Sciatic nerve (tissue), 2 donors: ENCODE measurements at regions not wholly inside any gene's neighbourhood (a gene's known extent, or its start where the extent isn't known, plus 50 kb on each side); places are given as distances from the start of the nearest gene placed in this dataset.
"Not testable (repeated sequence)": the region's sequence is repeated elsewhere in the genome, so short reads cannot be mapped to it uniquely, and the experiment has no call there.

Experiments
- ATAC-seq: fragments of 200-7000 bp; cut with Tn5 transposase; one replicate; pipeline ENCODE4 v1.9.1; 2020; ENCODE audit warnings: mild to moderate bottlenecking, moderate library complexity
- DNase-seq: peaks from one replicate; pipeline ENCODE4 v3.0.0-alpha.2; 2020; ENCODE audit warnings: low spot score
- intact Hi-C: fragments of 100-400 bp; cut with DNase I; formaldehyde crosslinking; loops from one replicate; pipeline ENCODE4 v1.14.2; 2022
- donor health status: DM: no; HTN: no; CAD: no.
- donor health status: DM: no; HTN: no; CAD: no.

DNA sequence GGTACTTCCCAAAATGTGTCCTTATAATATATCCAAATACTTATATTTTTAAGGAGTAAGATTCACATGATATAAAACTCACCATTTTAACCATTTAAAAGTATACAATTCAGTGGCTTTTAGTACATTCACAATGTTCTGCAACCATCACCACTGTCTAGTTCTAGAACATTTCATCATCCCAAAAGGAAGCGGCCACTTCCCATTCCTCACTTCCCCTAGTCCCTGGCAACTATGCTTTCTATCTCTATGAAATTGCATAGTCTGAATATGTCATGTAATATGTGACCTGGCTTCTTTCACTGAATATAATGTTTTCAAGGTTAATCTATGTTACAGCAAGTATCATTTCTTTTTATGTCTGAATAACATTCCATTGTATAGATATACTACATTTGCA lies 615.1 kb upstream of the SGCD start:
- ATAC-seq (no peak), DNase-seq (no peak)
- intact Hi-C loops = no loop called here

DNA sequence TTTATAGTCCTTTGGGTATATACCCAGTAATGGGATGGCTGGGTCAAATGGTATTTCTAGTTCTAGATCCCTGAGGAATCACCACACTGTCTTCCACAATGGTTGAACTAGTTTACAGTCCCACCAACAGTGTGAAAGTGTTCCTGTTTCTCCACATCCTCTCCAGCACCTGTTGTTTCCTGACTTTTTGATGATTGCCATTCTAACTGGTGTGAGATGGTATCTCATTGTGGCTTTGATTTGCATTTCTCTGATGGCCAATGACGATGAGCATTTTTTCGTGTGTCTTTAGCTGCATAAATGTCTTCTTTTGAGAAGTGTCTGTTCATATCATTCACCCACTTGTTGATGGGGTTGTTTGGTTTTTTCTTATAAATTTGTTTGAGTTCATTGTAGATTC lies 612.5 kb upstream of the SGCD start:
- intact Hi-C loops, DNase-seq: not testable (repeated sequence)

DNA sequence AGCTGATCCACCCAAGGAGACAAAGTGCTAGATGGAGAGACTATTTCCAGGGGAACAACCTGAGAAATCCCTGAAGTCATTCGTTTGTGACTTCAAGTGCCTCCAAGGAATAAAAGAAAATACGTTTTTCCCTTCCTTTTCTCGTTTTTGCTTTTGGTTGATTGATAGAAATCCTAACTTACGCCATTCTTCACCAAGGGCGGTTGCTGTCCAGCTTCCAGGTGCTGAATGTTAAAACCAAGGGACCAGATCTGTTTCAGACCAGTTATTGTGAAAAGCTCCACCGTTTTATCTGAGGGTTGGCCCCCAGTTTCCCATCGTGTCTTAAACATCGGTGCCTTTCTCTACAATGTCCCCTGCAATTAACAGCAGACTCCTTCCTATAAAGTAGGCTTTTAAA lies 600.7 kb upstream of the SGCD start:
- no peak for ATAC-seq
- intact Hi-C loops = no loop called here
- no peak for DNase-seq

More for the DNA sequence above, 612.5 kb upstream of the SGCD start:
- not testable (repeated sequence) for ATAC-seq

DNA sequence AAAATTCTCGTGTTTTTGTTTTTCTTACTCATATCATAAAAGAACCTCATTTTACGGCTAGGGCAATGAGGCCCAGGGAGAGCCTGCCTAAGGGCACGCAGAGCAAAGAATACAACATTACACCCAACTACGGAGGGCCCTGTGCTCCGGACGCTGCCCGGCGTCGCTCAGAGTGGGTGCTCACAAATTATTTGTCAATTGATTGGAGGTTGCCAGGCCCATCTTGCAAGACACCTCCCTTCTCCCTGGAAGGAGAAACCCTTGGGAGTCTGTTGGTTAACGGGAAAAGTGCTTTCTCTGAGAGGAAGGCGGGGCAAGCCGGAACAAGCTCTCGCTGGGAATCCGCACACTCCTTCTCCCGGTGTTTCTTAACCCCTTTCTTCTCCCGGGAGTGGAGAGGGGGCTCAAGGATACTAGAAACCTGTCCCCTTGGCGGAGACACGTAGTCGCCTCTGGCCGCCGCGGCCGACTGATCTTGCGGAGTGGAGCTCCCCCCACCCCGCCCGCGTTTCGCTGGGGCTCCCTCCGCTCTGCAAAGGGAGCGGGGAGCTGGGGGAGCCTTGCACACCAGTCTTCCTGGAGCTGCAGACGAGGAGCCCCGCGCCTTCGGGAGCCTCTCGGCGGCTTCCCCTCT lies 599.3 kb upstream of the SGCD start:
- ATAC-seq (no peak), DNase-seq (no peak)
- intact Hi-C loops = no loop called here

DNA sequence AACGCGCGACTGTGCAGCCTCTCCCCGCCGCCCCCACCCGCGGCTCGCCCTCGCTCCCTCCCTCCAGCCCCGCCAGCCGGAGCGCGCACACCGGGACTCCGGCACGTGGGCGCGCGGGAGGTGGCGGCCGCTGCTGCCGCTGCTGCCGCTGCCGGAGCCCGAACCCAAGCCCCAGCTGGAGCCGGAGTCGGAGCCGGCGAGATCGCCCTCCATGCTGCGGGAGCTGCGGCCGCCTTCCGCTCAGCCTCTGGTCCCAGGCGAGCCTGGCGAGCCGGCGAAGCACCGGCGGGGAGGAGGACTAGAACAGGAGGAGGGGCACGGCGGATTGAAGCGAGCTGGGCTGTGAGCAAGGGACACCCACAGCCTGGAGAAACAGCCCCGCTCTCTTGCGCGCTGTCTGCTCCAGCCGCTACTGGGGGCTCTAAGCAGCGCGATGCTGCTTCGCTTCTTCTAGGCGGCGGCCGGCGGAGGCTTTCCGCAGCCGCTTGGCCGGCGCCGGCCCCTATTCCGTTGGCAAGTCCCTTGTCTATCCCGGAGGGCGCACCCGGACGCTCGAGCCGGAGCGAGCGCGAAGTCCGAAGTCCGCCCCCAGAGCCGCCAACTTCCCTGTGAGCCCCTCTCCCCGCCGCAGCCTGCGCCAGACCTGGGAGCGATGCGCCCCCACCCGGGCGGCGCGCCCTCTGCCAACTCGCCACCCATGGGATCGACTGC lies 598.7 kb upstream of the SGCD start:
- intact Hi-C loops = no loop called here
- ATAC-seq = peak; percentile 74
- peak; percentile 61 for DNase-seq

DNA sequence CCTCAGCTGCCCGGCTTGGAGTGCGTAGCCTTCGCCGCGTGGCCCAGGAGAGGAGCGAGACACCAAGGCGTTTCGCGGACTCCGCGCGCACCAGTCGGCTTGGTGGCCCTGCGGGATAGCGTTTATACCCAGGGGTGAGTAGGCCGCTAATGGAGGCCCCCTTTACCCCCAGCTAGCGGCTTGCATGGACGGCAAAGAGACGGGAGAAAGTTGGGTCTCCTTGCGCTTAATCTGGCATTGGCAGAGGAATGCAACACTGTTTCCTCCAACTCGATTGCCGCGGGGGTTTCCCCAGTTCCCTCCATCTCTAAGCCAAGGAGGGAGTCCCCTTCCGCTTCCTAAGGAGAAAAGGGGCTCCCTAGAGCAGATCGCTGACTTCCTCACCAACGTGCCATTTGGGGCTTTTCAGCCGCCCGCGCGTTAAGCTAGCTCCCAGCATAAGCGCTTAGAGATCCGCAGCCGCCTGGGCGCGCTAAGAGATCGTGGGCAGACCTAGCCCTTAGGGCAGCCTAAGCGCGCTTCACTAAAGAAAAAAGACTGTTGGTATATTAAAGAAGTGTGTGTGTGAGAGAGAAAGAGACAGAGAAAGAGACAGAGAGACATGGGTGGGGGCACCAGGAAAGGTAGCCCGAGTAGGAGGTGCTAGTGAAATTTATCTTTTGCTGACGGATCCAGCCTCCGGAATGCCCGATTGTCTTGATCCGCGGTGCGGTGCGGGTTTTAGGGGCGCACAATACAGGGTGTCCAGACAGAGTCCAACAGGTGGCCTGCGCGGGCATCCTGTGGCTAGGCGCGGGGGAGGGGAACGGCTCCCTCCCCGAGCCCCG lies 597.9 kb upstream of the SGCD start:
- intact Hi-C loops = no loop called here
- DNase-seq = no peak
- peak; percentile 44 for ATAC-seq

DNA sequence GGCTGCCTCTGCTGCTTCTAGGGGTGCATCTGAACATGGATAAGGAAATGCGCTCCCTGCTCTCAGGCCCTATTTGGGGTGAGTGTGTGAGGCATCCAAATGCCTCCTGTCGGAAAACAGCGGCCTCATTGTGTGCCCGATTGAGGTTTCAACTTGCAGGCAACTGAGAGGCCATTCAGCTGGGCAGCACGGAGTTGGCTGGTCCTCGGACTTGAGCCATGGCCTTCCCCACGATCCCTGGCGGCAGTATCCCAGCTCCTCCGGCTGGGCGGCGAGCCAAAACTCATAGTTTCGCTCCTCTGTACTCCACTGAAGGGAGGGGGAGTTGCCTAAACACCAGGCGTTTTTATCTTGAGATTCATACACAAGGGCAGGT lies 597.3 kb upstream of the SGCD start:
- DNase-seq (peak; percentile 53), ATAC-seq (peak; percentile 57)
- intact Hi-C loops = no loop called here

DNA sequence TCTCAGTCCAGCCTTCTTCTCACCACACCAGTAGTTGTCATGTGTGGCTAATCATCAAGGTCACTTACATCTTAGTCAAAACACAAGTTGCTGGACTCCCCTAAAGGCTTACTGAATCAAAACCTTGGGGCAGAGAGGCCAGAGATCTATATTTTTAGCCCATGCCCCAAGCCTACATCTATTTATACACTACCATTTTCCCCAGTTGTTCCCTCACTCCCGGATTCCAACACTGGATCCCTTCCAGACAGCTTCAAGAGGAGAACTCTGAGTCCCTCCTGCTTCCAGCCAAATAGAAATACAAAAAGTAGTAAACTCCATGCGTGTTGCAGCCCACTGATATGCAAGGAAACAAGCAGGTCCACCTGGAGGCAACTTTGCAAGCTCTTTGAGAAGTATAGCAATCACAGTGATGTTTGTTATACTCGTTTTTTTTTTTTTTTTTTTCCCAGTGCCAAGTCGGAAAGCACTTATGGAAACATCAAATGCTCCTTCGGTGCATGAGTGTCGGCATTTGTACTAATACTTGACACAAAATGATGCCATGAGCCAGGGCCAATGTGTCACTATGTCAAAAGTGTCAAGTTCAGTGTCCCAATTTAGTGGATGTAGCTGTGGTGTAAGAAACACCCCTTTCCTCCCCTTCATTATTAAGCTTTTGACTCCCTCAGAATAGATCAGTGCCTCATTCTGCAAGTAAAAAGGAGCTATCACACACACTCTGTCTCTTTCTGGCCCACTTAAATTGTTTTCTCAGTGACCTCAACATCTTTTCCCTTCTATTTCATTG lies 594.2 kb upstream of the SGCD start:
- ATAC-seq = no peak
- intact Hi-C loops = no loop called here
- DNase-seq = no peak

DNA sequence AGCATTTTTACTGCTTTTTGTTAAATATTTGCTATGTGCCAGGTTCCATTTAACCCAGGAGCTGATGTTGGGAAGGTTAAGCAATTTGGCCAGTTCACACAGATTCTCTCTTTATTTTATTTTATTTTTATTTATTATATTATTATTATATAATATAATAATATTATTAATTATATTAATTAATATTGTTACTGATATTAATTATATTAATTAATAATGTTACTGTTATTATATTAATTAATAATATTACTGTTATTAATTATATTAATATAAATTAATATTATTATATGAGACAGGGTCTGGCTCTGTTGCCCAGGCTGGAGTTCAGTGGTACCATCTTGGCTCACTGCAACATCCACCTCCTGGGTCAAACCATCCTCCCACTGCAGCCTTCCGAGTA lies 593.0 kb upstream of the SGCD start:
- intact Hi-C loops = no loop called here
- DNase-seq (no peak), ATAC-seq (no peak)

DNA sequence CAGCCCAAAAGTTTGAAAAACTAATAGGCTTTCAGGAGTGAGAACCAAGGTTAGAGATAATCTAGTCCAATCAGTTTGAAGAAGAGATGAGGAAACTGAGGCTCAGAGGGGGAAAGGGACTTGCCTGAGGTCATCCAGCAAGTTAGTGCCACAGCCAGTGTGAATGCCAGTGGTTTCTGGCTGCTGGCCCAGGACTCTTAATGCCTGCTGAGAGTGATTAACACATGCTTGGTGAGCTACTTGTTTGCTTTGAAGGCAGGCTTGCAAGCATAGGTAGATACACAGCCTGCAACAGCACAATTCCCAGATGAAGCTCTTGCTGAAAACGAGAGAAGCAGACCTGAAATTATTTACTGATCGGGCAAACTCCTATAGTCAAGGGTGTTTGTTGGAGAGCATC lies 591.6 kb upstream of the SGCD start:
- ATAC-seq (no peak), DNase-seq (no peak)
- intact Hi-C loops = no loop called here

DNA sequence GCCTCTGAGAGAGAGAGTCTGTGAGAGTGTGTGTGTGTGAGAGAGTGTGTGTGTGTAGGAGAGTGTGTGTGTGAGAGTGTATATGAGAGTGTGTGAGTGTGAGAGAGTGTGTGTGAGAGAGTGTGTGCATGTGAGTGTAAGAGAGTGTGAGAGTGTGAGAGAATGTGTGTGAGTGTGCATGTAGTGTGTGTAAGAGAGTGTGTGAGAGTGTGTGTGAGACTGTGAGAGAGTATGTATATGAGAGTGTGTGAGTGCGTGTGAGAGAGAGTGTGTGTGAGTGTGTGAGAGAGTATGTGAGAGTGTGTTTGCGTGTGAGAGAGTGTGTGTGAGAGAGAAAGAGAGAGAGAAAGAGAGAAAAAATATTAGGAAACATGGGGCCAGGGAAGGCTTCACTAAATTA lies 588.3 kb upstream of the SGCD start:
- DNase-seq = no peak
- ATAC-seq = no peak
- intact Hi-C loops = no loop called here

DNA sequence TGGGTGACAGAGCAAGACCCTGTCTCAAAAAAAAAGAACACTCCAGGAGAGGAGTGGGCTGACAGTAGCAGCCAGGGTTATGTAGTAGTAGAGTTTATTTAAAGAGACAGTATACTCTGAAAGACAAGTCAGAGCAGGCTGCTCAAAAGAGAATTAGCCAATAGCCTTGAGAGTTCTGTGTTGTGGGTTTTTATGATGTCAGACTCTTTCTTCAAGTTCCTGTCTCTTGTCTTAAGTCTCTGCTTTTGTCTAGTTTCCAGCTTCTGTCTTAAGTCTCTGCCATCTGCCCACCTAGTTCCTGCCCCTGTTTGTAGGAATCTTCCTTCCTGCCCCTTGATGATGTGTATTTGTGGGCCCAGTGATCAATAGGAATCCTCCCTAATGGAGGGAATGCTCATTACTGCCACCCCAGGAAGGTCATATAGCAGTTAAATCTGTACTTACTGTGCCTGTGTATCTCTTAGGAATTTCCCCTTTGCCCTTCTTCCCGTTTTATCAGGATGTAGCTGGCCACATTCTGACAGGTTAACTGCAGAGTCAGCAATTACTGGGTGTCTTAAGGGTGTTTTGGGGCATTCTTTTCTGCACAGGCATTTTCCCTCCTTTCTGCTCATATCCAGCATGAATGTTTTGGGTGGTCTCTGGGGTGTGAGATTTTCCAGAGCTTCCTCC lies 580.5 kb upstream of the SGCD start:
- intact Hi-C loops = no loop called here
- ATAC-seq = no peak
- no peak for DNase-seq

DNA sequence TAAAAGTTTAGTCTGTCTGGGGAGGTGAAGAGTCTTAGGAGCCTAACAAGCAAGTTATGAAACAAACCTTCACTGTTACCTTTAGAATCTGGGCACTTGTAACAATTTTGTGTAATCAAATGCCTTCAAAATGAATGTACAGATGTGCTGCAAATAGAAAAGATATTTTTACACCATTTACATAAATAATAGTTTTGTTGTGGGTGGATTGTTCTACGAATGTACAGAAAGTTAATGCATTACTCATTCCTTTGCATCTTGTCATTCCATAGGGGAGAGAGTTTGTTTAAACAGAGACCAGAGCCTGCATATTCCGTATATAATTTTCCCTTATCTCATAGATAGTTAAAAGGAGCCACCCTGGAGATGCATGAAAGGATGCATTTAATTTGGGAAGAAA lies 576.9 kb upstream of the SGCD start:
- intact Hi-C loops = no loop called here
- DNase-seq (no peak), ATAC-seq (no peak)

DNA sequence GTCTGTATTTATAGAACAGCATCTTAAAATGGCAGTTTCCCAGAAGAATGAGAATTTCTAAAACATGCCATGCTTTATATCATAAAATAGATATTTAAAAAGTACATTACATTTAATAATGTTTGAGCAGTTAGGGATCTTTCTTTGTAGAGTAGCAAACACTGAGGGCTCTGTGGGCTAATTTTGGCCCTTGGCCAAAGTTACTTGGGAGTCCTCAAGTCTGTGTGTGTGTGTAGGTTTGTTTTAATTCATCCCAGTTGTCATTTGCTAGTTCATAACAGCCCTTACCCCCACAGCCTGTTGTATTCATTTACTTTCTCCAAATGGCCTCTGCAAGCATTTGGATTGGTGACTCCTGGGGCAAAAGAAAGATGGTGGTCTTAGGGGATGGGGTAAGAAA lies 576.4 kb upstream of the SGCD start:
- DNase-seq (no peak), ATAC-seq (no peak)
- intact Hi-C loops = no loop called here

DNA sequence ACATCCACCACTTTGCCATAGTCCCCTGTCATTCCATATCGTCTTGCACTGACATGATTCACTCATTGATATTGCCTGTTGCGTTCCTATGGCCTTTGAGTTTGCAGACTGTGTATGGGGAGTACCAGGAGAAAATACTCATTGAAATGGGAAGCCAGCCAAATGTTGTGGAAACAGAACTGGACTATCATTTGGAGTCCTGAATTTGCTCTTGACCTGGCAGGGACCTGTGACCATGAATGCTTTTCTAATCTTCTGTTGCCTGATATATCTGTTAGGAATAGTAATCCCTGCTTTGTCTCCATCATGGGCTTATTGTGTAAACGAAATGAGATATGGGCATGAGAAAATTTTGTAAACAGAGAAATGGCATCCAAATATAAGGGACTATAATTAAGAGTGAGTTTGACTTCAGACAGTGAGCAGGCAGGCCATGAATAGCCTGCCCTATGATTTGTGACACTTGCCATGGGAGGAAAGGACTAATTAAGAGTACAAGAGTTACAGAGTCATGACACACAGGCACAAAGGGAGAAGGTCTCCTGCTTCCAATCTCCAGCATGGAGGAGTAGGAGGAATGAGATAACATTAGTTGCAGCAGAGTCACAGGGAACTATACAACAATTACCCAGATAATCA lies 572.9 kb upstream of the SGCD start:
- intact Hi-C loops = no loop called here
- ATAC-seq (no peak), DNase-seq (no peak)

DNA sequence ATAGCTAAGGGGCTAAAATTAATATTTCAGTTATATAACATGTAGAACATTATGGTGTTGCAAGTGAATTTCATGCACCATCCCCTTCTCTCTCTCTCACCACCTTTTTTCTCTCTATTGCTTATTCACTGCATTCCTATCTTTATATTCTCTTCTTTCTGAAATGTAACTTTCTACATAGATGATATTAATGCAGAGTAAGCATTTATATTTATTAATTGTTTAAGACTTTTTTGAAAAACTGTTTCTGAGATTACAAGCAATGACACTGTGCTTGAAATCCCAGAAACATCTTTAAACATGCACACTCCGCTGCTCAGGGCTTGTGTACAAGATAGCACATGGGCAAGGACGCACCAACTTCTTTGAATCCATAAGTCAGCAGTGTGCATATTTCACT lies 567.7 kb upstream of the SGCD start:
- DNase-seq (no peak), ATAC-seq (no peak)
- intact Hi-C loops = no loop called here

DNA sequence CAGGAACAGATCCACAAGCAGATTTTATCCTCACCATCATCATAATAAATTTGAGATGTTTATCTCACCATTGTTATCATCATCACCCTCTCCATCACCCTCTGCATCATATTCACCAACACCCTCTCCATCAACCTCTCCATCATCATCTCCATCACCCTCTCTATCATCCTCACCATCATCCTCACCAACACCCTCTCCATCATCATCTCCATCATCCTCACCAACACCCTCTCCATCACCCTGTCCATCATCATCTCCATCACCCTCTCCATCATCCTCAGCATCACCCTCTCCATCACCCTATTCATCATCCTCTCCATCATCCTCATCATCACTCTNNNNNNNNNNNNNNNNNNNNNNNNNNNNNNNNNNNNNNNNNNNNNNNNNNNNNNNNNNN lies 567.0 kb upstream of the SGCD start:
- intact Hi-C loops = no loop called here
- ATAC-seq = no peak
- no peak for DNase-seq

DNA sequence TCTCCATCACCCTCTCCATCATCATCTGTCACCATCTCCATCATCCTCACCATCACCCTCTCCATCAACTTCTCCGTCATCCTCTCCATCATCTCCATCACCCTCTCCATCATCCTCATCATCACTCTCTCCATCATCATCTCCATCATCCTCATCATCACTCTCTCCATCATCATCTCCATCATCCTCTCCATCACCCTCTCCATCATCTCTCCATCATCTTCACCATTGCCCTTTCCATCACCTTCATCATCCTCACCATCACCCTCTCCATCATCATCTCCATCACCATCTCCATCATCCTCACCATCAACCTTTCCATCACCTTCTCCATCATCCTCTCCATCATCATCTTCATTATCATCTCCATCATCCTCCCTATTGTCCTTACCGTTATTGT lies 565.5 kb upstream of the SGCD start:
- no peak for ATAC-seq
- intact Hi-C loops = no loop called here

DNA sequence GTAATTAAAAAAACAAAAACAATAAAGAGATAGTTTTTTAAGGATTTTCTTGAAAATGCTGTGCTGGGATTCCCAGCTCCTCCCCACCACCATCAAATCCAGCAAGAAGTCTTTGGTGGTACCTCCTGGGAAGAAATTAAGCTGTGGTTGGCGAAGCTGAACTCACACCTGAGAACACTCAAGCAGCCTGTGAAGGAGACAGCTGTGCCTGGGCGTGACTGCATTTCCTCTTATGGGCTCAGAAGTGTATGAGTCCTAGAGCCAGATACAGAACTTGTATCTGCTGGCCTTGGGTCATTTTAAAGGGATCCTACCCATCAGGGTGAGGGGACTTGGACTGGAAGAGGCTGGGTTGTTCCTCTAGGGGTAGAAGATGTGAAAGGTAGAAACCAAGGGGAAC lies 561.2 kb upstream of the SGCD start:
- DNase-seq (no peak), ATAC-seq (no peak)
- intact Hi-C loops = no loop called here

More for the DNA sequence above, 565.5 kb upstream of the SGCD start:
- no peak for DNase-seq
